OCI-LY7 (cell line): ENCODE measurements at regions not wholly inside any gene's neighbourhood (a gene's known extent, or its start where the extent isn't known, plus 50 kb on each side); places are given as distances from the start of the nearest gene placed in this dataset.
"Not testable (repeated sequence)": the region's sequence is repeated elsewhere in the genome, so short reads cannot be mapped to it uniquely, and the experiment has no call there.

Experiments used
- BruUV-seq: library from RNA; stranded (reverse); fragments of 400-500 nt; replicated peaks from 2 replicates; lab custom pipeline; 2021; lab: Mats Ljungman, UMichigan
- CTCF ChIA-PET: fragments of 300-600 bp; sonication (Branson Sonifier 250); formaldehyde crosslinking; loops from one replicate; lab custom pipeline; 2022; ENCODE audit warnings: antibody characterized with exemption; ENCODE audit not compliant: unreplicated experiment; lab: Charles Lee
- POLR2A ChIA-PET: fragments of 300-600 bp; sonication (Branson Sonifier 250); formaldehyde crosslinking; loops from one replicate; lab custom pipeline; 2022; ENCODE audit warnings: antibody characterized with exemption; lab: Charles Lee
- DNase-seq: peaks from one replicate; pipeline ENCODE4 v3.0.0-alpha.2; 2015; ENCODE audit warnings: low spot score
- H2AFZ ChIP-seq: fragments of 200-600 bp; sonication (generic), shearing (Covaris generic); 2 replicates; pipeline ENCODE4 v1.6.1; 2014; ENCODE audit warnings: mild to moderate bottlenecking, antibody characterized with exemption, low read length, moderate library complexity
- H3K27ac ChIP-seq: fragments of 200-600 bp; sonication (generic); 2 replicates; pipeline ENCODE4 v1.5.1; 2014; ENCODE audit warnings: mixed run types, low read depth, mild to moderate bottlenecking, moderate library complexity, low read length, inconsistent platforms; ENCODE audit not compliant: poor library complexity, severe bottlenecking
- H3K36me3 ChIP-seq: fragments of 200-600 bp; sonication (generic); 2 replicates; pipeline ENCODE4 v1.6.1; 2014; ENCODE audit warnings: mild to moderate bottlenecking, antibody characterized with exemption, low read length, moderate library complexity, mixed read lengths; ENCODE audit not compliant: insufficient read depth
- H3K4me1 ChIP-seq: fragments of 200-600 bp; sonication (generic); 2 replicates; pipeline ENCODE4 v1.5.1; 2014; ENCODE audit warnings: mild to moderate bottlenecking, low read length; ENCODE audit not compliant: insufficient read depth, poor library complexity, severe bottlenecking
- H3K4me2 ChIP-seq: fragments of 200-600 bp; sonication (generic); 2 replicates; pipeline ENCODE4 v1.6.1; 2014; ENCODE audit warnings: mild to moderate bottlenecking, low read length
- H3K4me3 ChIP-seq: fragments of 200-600 bp; sonication (generic); 2 replicates; pipeline ENCODE4 v1.5.1; 2014; ENCODE audit warnings: mild to moderate bottlenecking, low read depth, low read length; ENCODE audit not compliant: poor library complexity, severe bottlenecking
- H3K79me2 ChIP-seq: fragments of 200-600 bp; sonication (generic); 2 replicates; pipeline ENCODE4 v1.6.1; 2016; ENCODE audit warnings: low read depth, mild to moderate bottlenecking, low read length, moderate library complexity, mixed read lengths; ENCODE audit not compliant: insufficient read depth
- H3K9me2 ChIP-seq: fragments of 200-600 bp; sonication (generic); 2 replicates; pipeline ENCODE4 v1.6.1; 2016; ENCODE audit warnings: mild to moderate bottlenecking, low read length, mixed read lengths; ENCODE audit not compliant: insufficient read depth
- H3K9me3 ChIP-seq: fragments of 200-600 bp; sonication (generic); 2 replicates; pipeline ENCODE4 v1.6.1; 2014; ENCODE audit warnings: mild to moderate bottlenecking, mixed run types, low read length, mixed read lengths
- H4K20me1 ChIP-seq: fragments of 200-600 bp; sonication (generic); 2 replicates; pipeline ENCODE4 v1.6.1; 2014; ENCODE audit warnings: mild to moderate bottlenecking, antibody characterized with exemption, low read length, moderate library complexity, mixed read lengths; ENCODE audit not compliant: insufficient read depth
- EZH2phosphoT487 ChIP-seq: fragments of 200-600 bp; sonication (generic); IDR thresholded peaks from 2 replicates; pipeline ENCODE4 v1.6.1; 2018; ENCODE audit warnings: low read depth, borderline replicate concordance, mild to moderate bottlenecking, mixed run types, antibody characterized with exemption, low read length, moderate library complexity, mixed read lengths
- intact Hi-C: fragments of 100-400 bp; cut with micrococcal nuclease; formaldehyde crosslinking; loops from one replicate; pipeline ENCODE4 v1.10.0; 2022; ENCODE audit not compliant: unreplicated experiment
- TF ChIP-seq, protein P1 (sequence below): fragments of 200-600 bp; sonication (generic); conservative IDR thresholded peaks from 2 replicates; pipeline ENCODE4 v1.5.1; 2014; ENCODE audit warnings: mild to moderate bottlenecking, antibody characterized with exemption, low read length, moderate library complexity, mixed read lengths

DNA sequence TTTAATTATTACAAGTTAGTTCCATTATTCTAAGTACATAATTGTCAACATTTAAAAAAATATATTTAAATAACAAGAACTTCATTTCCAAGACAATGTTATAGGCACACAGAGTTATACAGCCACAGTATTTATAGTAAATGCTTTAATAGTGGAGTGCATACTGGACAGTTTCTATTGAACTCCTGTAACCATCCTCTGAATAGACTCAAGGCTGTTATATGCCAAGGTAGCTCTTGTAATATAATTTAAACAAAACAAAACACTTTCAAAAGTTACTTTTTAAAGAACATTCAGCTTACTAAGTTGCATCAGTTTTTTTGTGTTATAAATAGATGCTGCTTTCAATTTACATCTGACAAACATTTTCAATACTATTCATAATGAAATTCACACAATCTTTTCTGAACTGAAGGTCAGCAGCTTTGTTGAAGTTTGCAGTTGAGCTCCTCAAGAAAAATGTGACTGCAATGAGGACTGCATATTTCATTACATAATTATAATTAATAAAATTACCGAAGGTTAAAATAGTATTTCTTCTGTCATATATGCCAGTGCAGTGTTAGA is 549.9 kb upstream of the CYLC2 start:
- no peaks in the 10 kb centered on the region for H3K36me3 ChIP-seq
- no peaks in the 10 kb centered on the region for H4K20me1 ChIP-seq
- no peak overlapping the region for H3K27ac ChIP-seq
- H3K4me2 ChIP-seq = no peak overlapping the region
- POLR2A ChIA-PET = no interaction called here
- H3K4me3 ChIP-seq = no peak overlapping the region
- BruUV-seq = no TSS peak
- H3K4me1 ChIP-seq = no peaks in the 10 kb centered on the region
- no peaks in the 10 kb centered on the region for H3K79me2 ChIP-seq
- intact Hi-C loops = no loop called here
- no peak for DNase-seq
- H3K9me3 ChIP-seq = no peaks in the 10 kb centered on the region
- H3K9me2 ChIP-seq = no peaks in the 10 kb centered on the region
- CTCF ChIA-PET = no interaction called here
- H2AFZ ChIP-seq = no peak overlapping the region
- TF ChIP-seq, protein P1, sequence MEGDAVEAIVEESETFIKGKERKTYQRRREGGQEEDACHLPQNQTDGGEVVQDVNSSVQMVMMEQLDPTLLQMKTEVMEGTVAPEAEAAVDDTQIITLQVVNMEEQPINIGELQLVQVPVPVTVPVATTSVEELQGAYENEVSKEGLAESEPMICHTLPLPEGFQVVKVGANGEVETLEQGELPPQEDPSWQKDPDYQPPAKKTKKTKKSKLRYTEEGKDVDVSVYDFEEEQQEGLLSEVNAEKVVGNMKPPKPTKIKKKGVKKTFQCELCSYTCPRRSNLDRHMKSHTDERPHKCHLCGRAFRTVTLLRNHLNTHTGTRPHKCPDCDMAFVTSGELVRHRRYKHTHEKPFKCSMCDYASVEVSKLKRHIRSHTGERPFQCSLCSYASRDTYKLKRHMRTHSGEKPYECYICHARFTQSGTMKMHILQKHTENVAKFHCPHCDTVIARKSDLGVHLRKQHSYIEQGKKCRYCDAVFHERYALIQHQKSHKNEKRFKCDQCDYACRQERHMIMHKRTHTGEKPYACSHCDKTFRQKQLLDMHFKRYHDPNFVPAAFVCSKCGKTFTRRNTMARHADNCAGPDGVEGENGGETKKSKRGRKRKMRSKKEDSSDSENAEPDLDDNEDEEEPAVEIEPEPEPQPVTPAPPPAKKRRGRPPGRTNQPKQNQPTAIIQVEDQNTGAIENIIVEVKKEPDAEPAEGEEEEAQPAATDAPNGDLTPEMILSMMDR = no peak
- no peak for TF ChIP-seq EZH2phosphoT487

GRCh38 chr9:102439583-102439982 is 555.5 kb upstream of the CYLC2 start:
- intact Hi-C loops = no loop called here
- Histone ChIP-seq H3K27ac (no peak overlapping the region), H3K9me3 (no peaks in the 10 kb centered on the region), H3K79me2 (no peaks in the 10 kb centered on the region), H3K36me3 (no peaks in the 10 kb centered on the region), H2AFZ (no peak overlapping the region), H3K4me1 (no peaks in the 10 kb centered on the region), H3K9me2 (no peaks in the 10 kb centered on the region), H3K4me3 (no peak overlapping the region), H3K4me2 (no peak overlapping the region), H4K20me1 (no peaks in the 10 kb centered on the region)
- DNase-seq = no peak
- no TSS peak for BruUV-seq
- ChIA-PET CTCF (no interaction called here), POLR2A (no interaction called here)
- no peak for TF ChIP-seq EZH2phosphoT487
- TF ChIP-seq, protein P1 = no peak

GRCh38 chr9:102436599-102436998 is 558.5 kb upstream of the CYLC2 start:
- H3K79me2 ChIP-seq, BruUV-seq, H3K9me3 ChIP-seq, H3K4me3 ChIP-seq, intact Hi-C loops, H2AFZ ChIP-seq, H3K27ac ChIP-seq, H3K9me2 ChIP-seq, H3K36me3 ChIP-seq, H3K4me2 ChIP-seq, POLR2A ChIA-PET, CTCF ChIA-PET, H4K20me1 ChIP-seq, DNase-seq, H3K4me1 ChIP-seq: not testable (repeated sequence)
